HEK293T (cell line): ENCODE measurements at regions not wholly inside any gene's neighbourhood (a gene's known extent, or its start where the extent isn't known, plus 50 kb on each side); places are given as distances from the start of the nearest gene placed in this dataset.

ENCODE experiments used
- CTCF ChIA-PET: fragments of 350-600 bp; formaldehyde crosslinking; extraction: SDS; loops from one replicate; lab custom pipeline; 2021; ENCODE audit warnings: antibody characterized with exemption, inconsistent platforms; lab: Yijun Ruan, JAX
- POLR2A ChIA-PET: fragments of 350-600 bp; formaldehyde crosslinking; extraction: SDS; loops from one replicate; lab custom pipeline; 2020; ENCODE audit warnings: antibody characterized with exemption, inconsistent platforms; lab: Yijun Ruan, JAX
- DNase-seq: peaks from one replicate; pipeline ENCODE4 v3.0.0; 2012; ENCODE audit warnings: mixed read lengths; ENCODE audit errors: extremely low spot score
- ARNT ChIP-seq: fragments of 450-650 bp; IDR thresholded peaks from 2 replicates; pipeline ENCODE4 v1.6.1; 2017; ENCODE audit warnings: mild to moderate bottlenecking
- BHLHE40 ChIP-seq: fragments of 450-650 bp; IDR thresholded peaks from 2 replicates; pipeline ENCODE4 v1.6.1; 2016; ENCODE audit warnings: mild to moderate bottlenecking, moderate library complexity, borderline replicate concordance
- CTBP1 ChIP-seq: fragments of 450-650 bp; IDR thresholded peaks from 2 replicates; pipeline ENCODE4 v1.6.1; 2016; ENCODE audit warnings: borderline replicate concordance
- ELF4 ChIP-seq: fragments of 450-650 bp; IDR thresholded peaks from 2 replicates; pipeline ENCODE4 v1.6.1; 2017; ENCODE audit warnings: antibody characterized with exemption
- FOXA1 ChIP-seq: fragments of 450-650 bp; IDR thresholded peaks from 2 replicates; pipeline ENCODE4 v1.6.1; 2016; ENCODE audit warnings: mild to moderate bottlenecking
- FOXK2 ChIP-seq: fragments of 450-650 bp; IDR thresholded peaks from 2 replicates; pipeline ENCODE4 v1.6.1; 2016; ENCODE audit warnings: mild to moderate bottlenecking
- FOXM1 ChIP-seq: fragments of 450-650 bp; IDR thresholded peaks from 2 replicates; pipeline ENCODE4 v1.6.1; 2017; ENCODE audit warnings: mild to moderate bottlenecking, borderline replicate concordance
- HDGF ChIP-seq: fragments of 450-650 bp; IDR thresholded peaks from 2 replicates; pipeline ENCODE4 v1.6.1; 2017; ENCODE audit warnings: antibody characterized with exemption, borderline replicate concordance
- L3MBTL2 ChIP-seq: fragments of 450-650 bp; conservative IDR thresholded peaks from 2 replicates; pipeline ENCODE4 v1.6.1; 2016; ENCODE audit warnings: mild to moderate bottlenecking
- LEF1 ChIP-seq: fragments of 450-650 bp; IDR thresholded peaks from 2 replicates; pipeline ENCODE4 v1.6.1; 2017; ENCODE audit warnings: mild to moderate bottlenecking, borderline replicate concordance
- NFRKB ChIP-seq: fragments of 450-650 bp; IDR thresholded peaks from 2 replicates; pipeline ENCODE4 v1.6.1; 2016; ENCODE audit warnings: mild to moderate bottlenecking, moderate library complexity
- PKNOX1 ChIP-seq: fragments of 450-650 bp; IDR thresholded peaks from 2 replicates; pipeline ENCODE4 v1.6.1; 2016
- SP1 ChIP-seq: fragments of 450-650 bp; IDR thresholded peaks from 2 replicates; pipeline ENCODE4 v1.6.1; 2017
- SUZ12 ChIP-seq: fragments of 450-650 bp; IDR thresholded peaks from 2 replicates; pipeline ENCODE4 v1.6.1; 2016; ENCODE audit warnings: mild to moderate bottlenecking
- TARDBP ChIP-seq: fragments of 450-650 bp; IDR thresholded peaks from 2 replicates; pipeline ENCODE4 v1.6.1; 2016
- ZNF384 ChIP-seq: fragments of 450-650 bp; IDR thresholded peaks from 2 replicates; pipeline ENCODE4 v1.6.1; 2016

GRCh38 chr12:58489394-58489793 lies 430.9 kb downstream of the LRIG3 start:
- ChIA-PET POLR2A (no interaction called here), CTCF (interaction anchor here (1.0 kb wide), 1 partner anchor 9 kb away, joined by 3 read pairs; no protein-coding TSS in a partner anchor)
- TF ChIP-seq CTBP1 = no peak
- no peak for TF ChIP-seq NFRKB
- no peak for TF ChIP-seq SUZ12
- no peak for DNase-seq

GRCh38 chr12:58491306-58491705 lies 429.0 kb downstream of the LRIG3 start:
- CTCF ChIA-PET = no interaction called here
- TF ChIP-seq NFRKB (no peak), CTBP1 (no peak)
- POLR2A ChIA-PET = no interaction called here
- no peak for DNase-seq

- TF ChIP-seq FOXK2 (no peak), NFRKB (no peak), CTBP1 (no peak), FOXM1 (no peak), HDGF (no peak), TARDBP (no peak), FOXA1 (no peak)
- DNase-seq = no peak
- POLR2A ChIA-PET = no interaction called here
- CTCF ChIA-PET = no interaction called here
Measured at GRCh38 chr12:58496411-58497190, 423.7 kb downstream of the LRIG3 start.

GRCh38 chr12:58500399-58500798 lies 419.9 kb downstream of the LRIG3 start:
- CTCF ChIA-PET = no interaction called here
- no peak for TF ChIP-seq NFRKB
- no peak for TF ChIP-seq SP1
- TF ChIP-seq ARNT = no peak
- POLR2A ChIA-PET = no interaction called here
- no peak for DNase-seq

GRCh38 chr12:58502226-58502625 lies 418.1 kb downstream of the LRIG3 start:
- POLR2A ChIA-PET = no interaction called here

GRCh38 chr12:58502841-58503240 lies 417.5 kb downstream of the LRIG3 start:
- no peak for DNase-seq
- ChIA-PET CTCF (no interaction called here), POLR2A (no interaction called here)
- TF ChIP-seq FOXK2 (no peak), SP1 (no peak), PKNOX1 (no peak), BHLHE40 (no peak), FOXM1 (no peak), CTBP1 (no peak), HDGF (no peak), ARNT (no peak), FOXA1 (no peak), L3MBTL2 (no peak), NFRKB (no peak)

More at GRCh38 chr12:58502226-58502625, 418.1 kb downstream of the LRIG3 start:
- CTCF ChIA-PET = no interaction called here
- DNase-seq = no peak
- TF ChIP-seq CTBP1 = no peak
- no peak for TF ChIP-seq ELF4
- no peak for TF ChIP-seq SUZ12
- no peak for TF ChIP-seq FOXM1
- no peak for TF ChIP-seq FOXA1
- TF ChIP-seq ZNF384 = no peak
- no peak for TF ChIP-seq L3MBTL2
- no peak for TF ChIP-seq LEF1

- no peak for TF ChIP-seq HDGF
- no peak for TF ChIP-seq L3MBTL2
- no peak for TF ChIP-seq BHLHE40
- TF ChIP-seq FOXA1 = no peak
- TF ChIP-seq LEF1 = no peak
- ChIA-PET CTCF (no interaction called here), POLR2A (no interaction called here)
- no peak for DNase-seq
Measured at GRCh38 chr12:58503731-58504130, 416.6 kb downstream of the LRIG3 start.

- no peak for DNase-seq
- CTCF ChIA-PET = no interaction called here
- TF ChIP-seq FOXA1 = no peak
- no peak for TF ChIP-seq BHLHE40
- no peak for TF ChIP-seq SP1
- no peak for TF ChIP-seq NFRKB
- TF ChIP-seq PKNOX1 = no peak
- TF ChIP-seq ELF4 = no peak
- TF ChIP-seq CTBP1 = no peak
- TF ChIP-seq HDGF = no peak
- no peak for TF ChIP-seq ARNT
- no peak for TF ChIP-seq TARDBP
- TF ChIP-seq SUZ12 = no peak
- TF ChIP-seq ZNF384 = no peak
- no peak for TF ChIP-seq FOXM1
- no peak for TF ChIP-seq LEF1
- TF ChIP-seq FOXK2 = no peak
- POLR2A ChIA-PET = no interaction called here
Measured at GRCh38 chr12:58504143-58504938, 416.0 kb downstream of the LRIG3 start.
